NB4 (cell line): ENCODE measurements at regions not wholly inside any gene's neighbourhood (a gene's known extent, or its start where the extent isn't known, plus 50 kb on each side); places are given as distances from the start of the nearest gene placed in this dataset.

Experiments used
- DNase-seq: peaks from one replicate; pipeline ENCODE4 v3.0.0; 2010; ENCODE audit warnings: low read depth
- H3K4me3 ChIP-seq: one replicate; pipeline ENCODE4 v1.5.1; 2011; ENCODE audit warnings: mild to moderate bottlenecking, low read depth, low read length, moderate library complexity
- CTCF ChIP-seq: IDR thresholded peaks from one replicate; pipeline ENCODE4 v1.5.1; 2012; ENCODE audit warnings: low read depth, low read length
- MYC ChIP-seq: IDR thresholded peaks from 2 replicates; pipeline ENCODE4 v1.6.1; 2011; ENCODE audit warnings: low read depth, low read length
- POLR2A ChIP-seq: IDR thresholded peaks from 2 replicates; pipeline ENCODE4 v1.6.1; 2011; ENCODE audit warnings: mild to moderate bottlenecking; ENCODE audit not compliant: insufficient read length; ENCODE audit errors: extremely low read depth
- TF ChIP-seq, protein P1 (sequence below): IDR thresholded peaks from 2 replicates; pipeline ENCODE4 v1.6.1; 2011; ENCODE audit warnings: low read depth, low read length

DNA sequence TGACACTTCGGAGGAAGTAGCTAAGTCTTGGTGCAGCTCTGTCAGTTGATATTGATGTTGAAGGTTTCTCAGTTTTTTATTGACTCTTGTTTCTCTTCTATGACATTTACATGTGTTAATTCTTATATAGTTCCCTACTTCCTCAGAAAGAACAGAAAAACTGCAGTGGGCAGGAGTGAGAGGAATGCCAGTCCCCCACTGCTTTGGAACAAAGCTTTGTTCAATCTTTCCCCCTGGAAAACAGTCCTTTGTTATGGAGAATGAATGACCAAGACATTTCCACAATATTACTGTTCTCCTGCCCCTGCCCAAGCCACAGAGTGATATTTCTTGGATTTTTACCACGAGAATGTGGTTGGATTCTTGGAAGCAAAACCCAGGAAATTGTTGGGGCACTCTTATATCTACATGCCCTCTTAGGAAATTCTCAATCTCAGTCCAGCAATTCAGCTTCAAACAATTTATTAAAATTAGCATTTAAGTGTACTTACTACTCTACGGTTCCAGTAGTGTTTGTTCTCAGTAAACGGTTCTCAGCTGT, 258.0 kb upstream of the KCND2 start:
- H3K4me3 ChIP-seq: no peak overlapping the region
- no peak for DNase-seq
- TF ChIP-seq, protein P1, sequence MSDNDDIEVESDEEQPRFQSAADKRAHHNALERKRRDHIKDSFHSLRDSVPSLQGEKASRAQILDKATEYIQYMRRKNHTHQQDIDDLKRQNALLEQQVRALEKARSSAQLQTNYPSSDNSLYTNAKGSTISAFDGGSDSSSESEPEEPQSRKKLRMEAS: no peak
- no peak for TF ChIP-seq CTCF
- TF ChIP-seq MYC: no peak
- TF ChIP-seq POLR2A: no peak

DNA sequence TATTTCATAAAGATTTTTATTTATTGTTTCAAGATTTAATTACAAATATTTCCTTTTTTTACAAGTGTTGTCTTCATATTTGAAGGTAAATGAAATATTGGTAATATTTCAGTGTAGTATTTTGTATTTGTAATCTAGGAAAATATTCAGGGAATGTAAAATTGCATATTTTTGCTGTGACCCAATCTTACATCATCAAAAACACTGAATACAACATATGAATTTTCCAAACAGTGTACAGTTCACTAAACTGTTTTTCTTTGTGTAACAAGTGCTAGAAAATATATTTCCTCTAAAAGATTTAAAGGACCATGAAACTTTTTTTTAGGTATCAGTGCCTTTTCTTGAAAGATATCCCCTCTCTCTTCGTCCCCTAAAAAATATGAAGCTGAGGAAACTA, 251.9 kb upstream of the KCND2 start:
- TF ChIP-seq CTCF: no peak
- TF ChIP-seq, protein P1: no peak
- TF ChIP-seq MYC: no peak
- no peak for TF ChIP-seq POLR2A
- H3K4me3 ChIP-seq: no peak overlapping the region
- no peak for DNase-seq

DNA sequence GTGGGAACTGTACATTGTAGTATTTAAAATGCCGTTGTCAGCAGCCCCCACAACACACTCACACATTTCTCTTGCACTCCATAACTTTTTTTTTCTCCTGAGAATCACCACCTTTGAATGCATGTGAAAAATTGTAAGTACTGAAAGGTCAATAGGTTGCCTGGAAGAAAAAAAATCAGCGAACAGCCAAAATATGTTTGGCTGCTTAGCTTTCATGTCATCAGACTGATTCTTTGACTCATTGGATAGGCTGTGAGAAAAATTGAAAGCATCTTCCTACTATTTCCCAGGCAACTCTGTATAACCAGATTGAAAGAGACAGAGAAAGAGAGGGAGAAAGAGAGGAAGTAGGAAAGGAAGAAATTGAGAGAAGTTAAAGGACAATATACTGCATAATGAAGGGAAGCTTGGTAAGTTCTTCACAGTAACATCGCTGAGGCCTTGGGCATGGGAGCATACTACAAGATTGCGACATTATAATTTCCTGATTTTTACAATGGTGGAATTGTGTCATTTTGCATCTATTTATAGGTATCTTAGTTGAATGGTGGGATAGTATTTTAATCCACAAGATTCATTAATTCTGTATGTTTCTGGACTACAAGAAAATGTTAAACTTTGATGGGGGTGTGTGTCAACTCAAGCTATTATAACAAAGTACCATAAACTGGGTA, 249.3 kb upstream of the KCND2 start:
- no peak overlapping the region for H3K4me3 ChIP-seq
- TF ChIP-seq MYC (no peak), CTCF (no peak), POLR2A (no peak)
- TF ChIP-seq, protein P1: no peak
- DNase-seq: peak; percentile 28

GRCh38 chr7:120028636-120029035, 244.3 kb upstream of the KCND2 start:
- TF ChIP-seq, protein P1: no peak
- TF ChIP-seq MYC (no peak), POLR2A (no peak), CTCF (no peak)
- DNase-seq: no peak
- H3K4me3 ChIP-seq: no peak overlapping the region

DNA sequence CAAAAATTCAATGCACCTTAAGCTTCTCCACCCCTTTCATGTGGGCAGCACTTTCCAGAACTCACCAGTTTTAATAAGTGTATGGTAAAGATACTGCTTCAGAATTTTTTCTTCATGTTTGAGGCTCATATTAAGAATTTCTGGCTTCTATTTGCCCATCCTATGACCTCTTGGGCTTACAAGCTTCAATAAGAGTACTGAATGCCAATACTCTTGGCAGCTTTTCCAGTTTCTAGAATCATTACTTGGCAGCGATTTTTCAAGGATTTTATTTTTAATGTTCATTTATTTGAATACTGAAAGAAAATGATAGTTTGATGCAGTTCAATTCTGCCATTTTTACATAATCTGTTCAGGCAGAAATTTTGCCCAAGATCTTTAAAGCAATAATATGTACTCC, 242.1 kb upstream of the KCND2 start:
- H3K4me3 ChIP-seq: no peak overlapping the region
- no peak for TF ChIP-seq CTCF
- TF ChIP-seq MYC: no peak
- TF ChIP-seq, protein P1: no peak
- TF ChIP-seq POLR2A: no peak
- DNase-seq: no peak

GRCh38 chr7:120033114-120033513, 239.9 kb upstream of the KCND2 start:
- TF ChIP-seq CTCF (no peak), POLR2A (no peak), MYC (no peak)
- TF ChIP-seq, protein P1: no peak
- no peak overlapping the region for H3K4me3 ChIP-seq
- no peak for DNase-seq
